ENCODE measurements at regions not wholly inside any gene's neighbourhood (a gene's known extent, or its start where the extent isn't known, plus 50 kb on each side); places are given as distances from the start of the nearest gene placed in this dataset.
"Not testable (repeated sequence)": the region's sequence is repeated elsewhere in the genome, so short reads cannot be mapped to it uniquely, and the experiment has no call there.

GRCh38 chr2:87345283-87345682 is 323.6 kb upstream of the PLGLB1 start:
- TF ChIP-seq ZNF703 (CRISPR knock-in tag; IDR thresholded peaks at IDR 0.05; ENCODE audit: borderline replicate concordance); ZNF503 (CRISPR knock-in tag; IDR thresholded peaks at IDR 0.05); SETDB1 (CRISPR knock-in tag; IDR thresholded peaks at IDR 0.05; ENCODE audit: borderline replicate concordance); CERS6 (CRISPR knock-in tag; IDR thresholded peaks at IDR 0.05); ELF4 (CRISPR knock-in tag; IDR thresholded peaks at IDR 0.05; ENCODE audit: borderline replicate concordance); EZH2 (conservative IDR thresholded peaks at IDR 0.05; ENCODE audit: low read depth, low read length); PHF8 (CRISPR knock-in tag; IDR thresholded peaks at IDR 0.05); FLYWCH1 (CRISPR knock-in tag; IDR thresholded peaks at IDR 0.05); CTCF (CRISPR knock-in tag; IDR thresholded peaks at IDR 0.05); PAF1 (CRISPR knock-in tag; IDR thresholded peaks at IDR 0.05): not testable (repeated sequence)
- TF ChIP-seq, protein P1, sequence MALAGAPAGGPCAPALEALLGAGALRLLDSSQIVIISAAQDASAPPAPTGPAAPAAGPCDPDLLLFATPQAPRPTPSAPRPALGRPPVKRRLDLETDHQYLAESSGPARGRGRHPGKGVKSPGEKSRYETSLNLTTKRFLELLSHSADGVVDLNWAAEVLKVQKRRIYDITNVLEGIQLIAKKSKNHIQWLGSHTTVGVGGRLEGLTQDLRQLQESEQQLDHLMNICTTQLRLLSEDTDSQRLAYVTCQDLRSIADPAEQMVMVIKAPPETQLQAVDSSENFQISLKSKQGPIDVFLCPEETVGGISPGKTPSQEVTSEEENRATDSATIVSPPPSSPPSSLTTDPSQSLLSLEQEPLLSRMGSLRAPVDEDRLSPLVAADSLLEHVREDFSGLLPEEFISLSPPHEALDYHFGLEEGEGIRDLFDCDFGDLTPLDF (CRISPR knock-in tag; IDR thresholded peaks at IDR 0.05): not testable (repeated sequence)
- TF ChIP-seq, protein P2, sequence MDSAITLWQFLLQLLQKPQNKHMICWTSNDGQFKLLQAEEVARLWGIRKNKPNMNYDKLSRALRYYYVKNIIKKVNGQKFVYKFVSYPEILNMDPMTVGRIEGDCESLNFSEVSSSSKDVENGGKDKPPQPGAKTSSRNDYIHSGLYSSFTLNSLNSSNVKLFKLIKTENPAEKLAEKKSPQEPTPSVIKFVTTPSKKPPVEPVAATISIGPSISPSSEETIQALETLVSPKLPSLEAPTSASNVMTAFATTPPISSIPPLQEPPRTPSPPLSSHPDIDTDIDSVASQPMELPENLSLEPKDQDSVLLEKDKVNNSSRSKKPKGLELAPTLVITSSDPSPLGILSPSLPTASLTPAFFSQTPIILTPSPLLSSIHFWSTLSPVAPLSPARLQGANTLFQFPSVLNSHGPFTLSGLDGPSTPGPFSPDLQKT (CRISPR knock-in tag; IDR thresholded peaks at IDR 0.05; ENCODE audit: borderline replicate concordance): not testable (repeated sequence)
